ENCODE measurements at regions not wholly inside any gene's neighbourhood (a gene's known extent, or its start where the extent isn't known, plus 50 kb on each side); places are given as distances from the start of the nearest gene placed in this dataset.

- TF ChIP-seq CTCF (IDR thresholded peaks at IDR 0.05; ENCODE audit: low read depth, low read length, poor library complexity, severe bottlenecking) (no peak), EZH2phosphoT487 (IDR thresholded peaks at IDR 0.05; ENCODE audit: borderline replicate concordance, low read length) (no peak)
These were observed 99.4 kb downstream of the TSEN15 start for GRCh38 chr1:184150776-184151531.
